ENCODE measurements at regions not wholly inside any gene's neighbourhood (a gene's known extent, or its start where the extent isn't known, plus 50 kb on each side); places are given as distances from the start of the nearest gene placed in this dataset.

- DNase-seq (ENCODE audit: low read depth in 2 of 2): no peak
Measured at GRCh38 chrY:14139521-14139920, 83.5 kb downstream of the VCY1B start.

- no peak for DNase-seq (ENCODE audit: low read depth in 2 of 2)
Measured at GRCh38 chrY:14145614-14146013, 89.6 kb downstream of the VCY1B start.

- no peak for DNase-seq (ENCODE audit: low read depth in 2 of 2)
Measured at GRCh38 chrY:14182776-14183175, 126.7 kb downstream of the VCY1B start.

GRCh38 chrY:14222014-14222413, 166.0 kb downstream of the VCY1B start:
- no peak for DNase-seq (ENCODE audit: low read depth in 2 of 2)

GRCh38 chrY:14231703-14232102, 175.7 kb downstream of the VCY1B start:
- DNase-seq (ENCODE audit: low read depth in 2 of 2): no peak

- DNase-seq (ENCODE audit: low read depth in 2 of 2): no peak
Measured at GRCh38 chrY:14235070-14235469, 179.0 kb downstream of the VCY1B start.

GRCh38 chrY:14238277-14238676, 182.2 kb downstream of the VCY1B start:
- no peak for DNase-seq (ENCODE audit: low read depth in 2 of 2)

- DNase-seq (ENCODE audit: low read depth in 2 of 2): no peak
Measured at GRCh38 chrY:14246948-14247347, 190.9 kb downstream of the VCY1B start.

- DNase-seq (ENCODE audit: low read depth in 2 of 2): no peak
Measured at GRCh38 chrY:14248878-14249576, 193.0 kb downstream of the VCY1B start.

GRCh38 chrY:14255965-14256816, 200.2 kb downstream of the VCY1B start:
- DNase-seq (ENCODE audit: low read depth in 2 of 2): no peak

GRCh38 chrY:14256817-14257168, 200.8 kb downstream of the VCY1B start:
- no peak for DNase-seq (ENCODE audit: low read depth in 2 of 2)

- no peak for DNase-seq (ENCODE audit: low read depth in 2 of 2)
Measured at GRCh38 chrY:14277029-14277428, 221.0 kb downstream of the VCY1B start.

- DNase-seq (ENCODE audit: low read depth in 2 of 2): no peak
Measured at GRCh38 chrY:14290656-14291375, 233.5 kb upstream of the NLGN4Y start.

- no peak for DNase-seq (ENCODE audit: low read depth in 2 of 2)
Measured at GRCh38 chrY:14292382-14292781, 231.9 kb upstream of the NLGN4Y start.

GRCh38 chrY:14300775-14301174, 223.6 kb upstream of the NLGN4Y start:
- DNase-seq (ENCODE audit: low read depth in 2 of 2): no peak

- no peak for DNase-seq (ENCODE audit: low read depth in 2 of 2)
Measured at GRCh38 chrY:14301552-14301951, 222.8 kb upstream of the NLGN4Y start.

GRCh38 chrY:14328677-14329345, 195.5 kb upstream of the NLGN4Y start:
- DNase-seq (ENCODE audit: low read depth in 2 of 2): no peak

- DNase-seq (ENCODE audit: low read depth in 2 of 2): no peak
Measured at GRCh38 chrY:14330362-14330761, 194.0 kb upstream of the NLGN4Y start.

- no peak for DNase-seq (ENCODE audit: low read depth in 2 of 2)
Measured at GRCh38 chrY:14339524-14339923, 184.8 kb upstream of the NLGN4Y start.

- peak in 1 of 2 donors; percentile 19 for DNase-seq (ENCODE audit: low read depth in 2 of 2)
Measured at GRCh38 chrY:14340459-14341143, 183.7 kb upstream of the NLGN4Y start.

GRCh38 chrY:14344648-14345333, 179.5 kb upstream of the NLGN4Y start:
- DNase-seq (ENCODE audit: low read depth in 2 of 2): peak in 1 of 2 donors; percentile 13
